ENCODE measurements at regions not wholly inside any gene's neighbourhood (a gene's known extent, or its start where the extent isn't known, plus 50 kb on each side); places are given as distances from the start of the nearest gene placed in this dataset.

DNA sequence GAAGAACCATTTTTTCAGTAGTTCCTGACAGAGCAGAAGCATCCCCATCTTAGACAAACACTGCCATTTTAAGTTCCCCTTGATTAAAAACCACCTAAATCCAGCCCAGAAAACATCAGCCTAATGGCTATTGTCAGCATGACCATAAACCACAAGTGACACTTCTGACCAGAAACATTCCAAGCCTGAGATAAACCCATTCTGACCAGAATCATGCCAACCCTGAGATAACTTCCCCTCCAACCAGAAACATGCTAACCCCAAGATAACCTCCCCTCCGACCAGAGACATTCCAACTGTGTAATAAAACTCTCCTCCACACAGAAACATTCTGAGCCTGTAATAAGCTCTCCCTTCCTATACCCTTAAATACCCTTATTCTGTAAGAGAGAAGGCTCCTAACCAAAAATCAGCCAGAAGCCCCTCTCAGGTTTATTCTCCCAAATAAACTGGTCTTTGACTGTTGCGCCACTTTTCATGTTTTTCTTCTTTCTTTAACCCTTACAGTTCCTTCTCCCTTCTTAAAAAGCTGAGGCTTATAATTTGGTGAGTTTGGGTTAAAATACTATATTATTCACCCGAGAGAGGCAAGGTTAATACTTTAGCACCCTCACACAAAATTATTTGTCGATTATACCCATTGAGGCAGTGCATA lies 149.7 kb downstream of the HNMT start:
- no peak overlapping the region for H2AFZ ChIP-seq
- H3K4me1 ChIP-seq (replicated peaks; ENCODE audit: insufficient read depth) = no peaks in the 10 kb centered on the region
- DNase-seq = no peak
- H3K9me2 ChIP-seq (ENCODE audit: insufficient read depth) = no peaks in the 10 kb centered on the region
- CTCF ChIA-PET = no interaction called here
- H3K27ac ChIP-seq = no peak overlapping the region
- TF ChIP-seq, protein P1, sequence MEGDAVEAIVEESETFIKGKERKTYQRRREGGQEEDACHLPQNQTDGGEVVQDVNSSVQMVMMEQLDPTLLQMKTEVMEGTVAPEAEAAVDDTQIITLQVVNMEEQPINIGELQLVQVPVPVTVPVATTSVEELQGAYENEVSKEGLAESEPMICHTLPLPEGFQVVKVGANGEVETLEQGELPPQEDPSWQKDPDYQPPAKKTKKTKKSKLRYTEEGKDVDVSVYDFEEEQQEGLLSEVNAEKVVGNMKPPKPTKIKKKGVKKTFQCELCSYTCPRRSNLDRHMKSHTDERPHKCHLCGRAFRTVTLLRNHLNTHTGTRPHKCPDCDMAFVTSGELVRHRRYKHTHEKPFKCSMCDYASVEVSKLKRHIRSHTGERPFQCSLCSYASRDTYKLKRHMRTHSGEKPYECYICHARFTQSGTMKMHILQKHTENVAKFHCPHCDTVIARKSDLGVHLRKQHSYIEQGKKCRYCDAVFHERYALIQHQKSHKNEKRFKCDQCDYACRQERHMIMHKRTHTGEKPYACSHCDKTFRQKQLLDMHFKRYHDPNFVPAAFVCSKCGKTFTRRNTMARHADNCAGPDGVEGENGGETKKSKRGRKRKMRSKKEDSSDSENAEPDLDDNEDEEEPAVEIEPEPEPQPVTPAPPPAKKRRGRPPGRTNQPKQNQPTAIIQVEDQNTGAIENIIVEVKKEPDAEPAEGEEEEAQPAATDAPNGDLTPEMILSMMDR (conservative IDR thresholded peaks at IDR 0.05) = no peak
- no peak for TF ChIP-seq EZH2 (IDR thresholded peaks at IDR 0.05; ENCODE audit: low read depth)
- H3K79me2 ChIP-seq (ENCODE audit: low read depth) = no peaks in the 10 kb centered on the region
- no peaks in the 10 kb centered on the region for H3K36me3 ChIP-seq (ENCODE audit: low read depth)
- BruUV-seq (replicated peaks) = no TSS peak
- H3K9me3 ChIP-seq (ENCODE audit: insufficient read depth, low read depth) = no peaks in the 10 kb centered on the region
- no peaks in the 10 kb centered on the region for H4K20me1 ChIP-seq (ENCODE audit: insufficient read depth)
- H3K4me2 ChIP-seq = no peak overlapping the region
- POLR2A ChIA-PET (ENCODE audit: unreplicated experiment) = no interaction called here
- no peaks in the 10 kb centered on the region for H3K27me3 ChIP-seq (ENCODE audit: insufficient read depth, low read depth)
- no peaks in the 10 kb centered on the region for H3F3A ChIP-seq (ENCODE audit: insufficient read depth, low read depth)
- H3K4me3 ChIP-seq = no peak overlapping the region
- intact Hi-C loops (cut with micrococcal nuclease; ENCODE audit: unreplicated experiment) = no loop called here

DNA sequence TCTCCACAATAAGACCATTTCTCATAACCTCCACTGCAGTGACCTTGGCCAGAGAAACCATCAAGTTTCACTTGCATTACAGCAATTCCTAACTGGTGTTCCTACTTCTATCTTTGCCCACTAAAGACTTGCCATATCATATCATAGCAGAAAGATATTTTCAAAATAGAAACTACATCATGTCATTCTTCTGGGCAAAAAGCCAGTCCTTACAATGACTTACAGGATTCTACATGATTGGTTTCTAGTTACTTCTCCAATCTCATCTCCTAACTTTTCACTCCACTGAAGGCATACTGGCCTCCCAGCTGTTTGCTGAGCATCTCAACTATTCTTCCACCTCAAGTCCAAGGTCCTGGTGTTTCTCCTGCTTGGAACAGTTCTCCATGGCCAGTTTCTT lies 151.4 kb downstream of the HNMT start:
- H3K36me3 ChIP-seq (ENCODE audit: low read depth) = no peaks in the 10 kb centered on the region

DNA sequence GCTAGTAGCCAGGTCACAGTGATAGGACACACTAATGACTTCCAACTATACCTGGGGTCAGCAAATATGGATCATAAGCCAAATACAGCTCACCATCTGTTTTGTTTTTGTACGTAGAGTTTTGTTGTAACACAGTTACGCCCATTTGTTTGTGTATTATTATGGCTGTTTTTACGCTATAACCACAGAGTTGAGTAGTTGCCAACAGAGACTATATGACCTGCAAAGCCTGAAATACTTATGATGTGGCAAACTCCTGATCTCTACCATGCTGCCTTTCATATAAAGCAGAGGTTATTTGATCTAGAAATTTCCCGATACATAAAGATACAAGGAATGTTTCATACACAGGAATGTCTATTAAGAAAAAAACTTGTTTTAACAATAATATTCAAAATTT lies 152.2 kb downstream of the HNMT start:
- H3K9me2 ChIP-seq (ENCODE audit: insufficient read depth) = no peaks in the 10 kb centered on the region
- H3K79me2 ChIP-seq (ENCODE audit: low read depth) = no peaks in the 10 kb centered on the region
- H2AFZ ChIP-seq = no peak overlapping the region
- no peaks in the 10 kb centered on the region for H3F3A ChIP-seq (ENCODE audit: insufficient read depth, low read depth)
- no peaks in the 10 kb centered on the region for H3K4me1 ChIP-seq (replicated peaks; ENCODE audit: insufficient read depth)
- no peaks in the 10 kb centered on the region for H3K27me3 ChIP-seq (ENCODE audit: insufficient read depth, low read depth)
- CTCF ChIA-PET = no interaction called here
- no peaks in the 10 kb centered on the region for H4K20me1 ChIP-seq (ENCODE audit: insufficient read depth)
- TF ChIP-seq, protein P1 (conservative IDR thresholded peaks at IDR 0.05) = no peak
- no peak for TF ChIP-seq EZH2 (IDR thresholded peaks at IDR 0.05; ENCODE audit: low read depth)
- DNase-seq = no peak
- intact Hi-C loops (cut with micrococcal nuclease; ENCODE audit: unreplicated experiment) = no loop called here
- H3K27ac ChIP-seq = no peak overlapping the region
- H3K4me2 ChIP-seq = no peak overlapping the region
- no TSS peak for BruUV-seq (replicated peaks)
- POLR2A ChIA-PET (ENCODE audit: unreplicated experiment) = interaction anchor here (0.6 kb wide), 1 partner anchor 153 kb away, joined by 9 read pairs; no protein-coding TSS in a partner anchor
- H3K4me3 ChIP-seq = no peak overlapping the region
- no peaks in the 10 kb centered on the region for H3K36me3 ChIP-seq (ENCODE audit: low read depth)
- no peaks in the 10 kb centered on the region for H3K9me3 ChIP-seq (ENCODE audit: insufficient read depth, low read depth)

More for the DNA sequence above, 151.4 kb downstream of the HNMT start:
- no peak for DNase-seq
- Histone ChIP-seq H3K9me2 (ENCODE audit: insufficient read depth) (no peaks in the 10 kb centered on the region), H3K27ac (no peak overlapping the region), H3K4me1 (replicated peaks; ENCODE audit: insufficient read depth) (no peaks in the 10 kb centered on the region), H3K27me3 (ENCODE audit: insufficient read depth, low read depth) (no peaks in the 10 kb centered on the region), H3K9me3 (ENCODE audit: insufficient read depth, low read depth) (no peaks in the 10 kb centered on the region), H3K4me2 (no peak overlapping the region), H3K4me3 (no peak overlapping the region), H2AFZ (no peak overlapping the region), H3K79me2 (ENCODE audit: low read depth) (no peaks in the 10 kb centered on the region), H3F3A (ENCODE audit: insufficient read depth, low read depth) (no peaks in the 10 kb centered on the region), H4K20me1 (ENCODE audit: insufficient read depth) (no peaks in the 10 kb centered on the region)
- POLR2A ChIA-PET (ENCODE audit: unreplicated experiment) = interaction anchor here (0.6 kb wide), 1 partner anchor 152 kb away, joined by 9 read pairs; no protein-coding TSS in a partner anchor
- BruUV-seq (replicated peaks) = no TSS peak
- CTCF ChIA-PET = no interaction called here
- TF ChIP-seq, protein P1 (conservative IDR thresholded peaks at IDR 0.05) = no peak
- no peak for TF ChIP-seq EZH2 (IDR thresholded peaks at IDR 0.05; ENCODE audit: low read depth)
- intact Hi-C loops (cut with micrococcal nuclease; ENCODE audit: unreplicated experiment) = no loop called here
